Epithelial cell of esophagus (primary cell): ENCODE measurements at regions not wholly inside any gene's neighbourhood (a gene's known extent, or its start where the extent isn't known, plus 50 kb on each side); places are given as distances from the start of the nearest gene placed in this dataset.

Experiments used
- DNase-seq: peaks from one replicate; pipeline ENCODE4 v3.0.0; 2010; ENCODE audit warnings: low read depth
- H3K4me3 ChIP-seq: 2 replicates; pipeline ENCODE4 v1.5.1; 2011; ENCODE audit warnings: mild to moderate bottlenecking, low read length, control low read depth
- CTCF ChIP-seq: IDR thresholded peaks from 2 replicates; pipeline ENCODE4 v1.5.1; 2011; ENCODE audit warnings: low read depth, mild to moderate bottlenecking, low read length, control low read depth, inconsistent platforms; ENCODE audit not compliant: insufficient read depth; ENCODE audit errors: missing control alignments

- no peak overlapping the region for H3K4me3 ChIP-seq
- no peak for TF ChIP-seq CTCF
Observed at GRCh38 chr1:157419845-157420542, 132.3 kb downstream of the FCRL5 start.

GRCh38 chr1:157418659-157419058 lies 133.7 kb downstream of the FCRL5 start:
- no peak for TF ChIP-seq CTCF
- no peak overlapping the region for H3K4me3 ChIP-seq
- no peak for DNase-seq

More at GRCh38 chr1:157419845-157420542, 132.3 kb downstream of the FCRL5 start:
- DNase-seq: no peak

GRCh38 chr1:157418231-157418630 lies 134.1 kb downstream of the FCRL5 start:
- no peak for DNase-seq
- no peak overlapping the region for H3K4me3 ChIP-seq
- no peak for TF ChIP-seq CTCF

GRCh38 chr1:157415661-157416060 lies 136.7 kb downstream of the FCRL5 start:
- no peak for TF ChIP-seq CTCF
- H3K4me3 ChIP-seq: no peak overlapping the region

GRCh38 chr1:157412308-157412707 lies 140.0 kb downstream of the FCRL5 start:
- TF ChIP-seq CTCF: no peak
- no peak for DNase-seq
- no peak overlapping the region for H3K4me3 ChIP-seq

More at GRCh38 chr1:157415661-157416060, 136.7 kb downstream of the FCRL5 start:
- peak; percentile 12 for DNase-seq

- TF ChIP-seq CTCF: no peak
- H3K4me3 ChIP-seq: no peak overlapping the region
- DNase-seq: no peak
Observed at GRCh38 chr1:157411769-157412168, 140.5 kb downstream of the FCRL5 start.

- no peak for TF ChIP-seq CTCF
- no peak overlapping the region for H3K4me3 ChIP-seq
- DNase-seq: no peak
Observed at GRCh38 chr1:157411064-157411463, 141.3 kb downstream of the FCRL5 start.
